ENCODE measurements at regions not wholly inside any gene's neighbourhood (a gene's known extent, or its start where the extent isn't known, plus 50 kb on each side); places are given as distances from the start of the nearest gene placed in this dataset.

DNA sequence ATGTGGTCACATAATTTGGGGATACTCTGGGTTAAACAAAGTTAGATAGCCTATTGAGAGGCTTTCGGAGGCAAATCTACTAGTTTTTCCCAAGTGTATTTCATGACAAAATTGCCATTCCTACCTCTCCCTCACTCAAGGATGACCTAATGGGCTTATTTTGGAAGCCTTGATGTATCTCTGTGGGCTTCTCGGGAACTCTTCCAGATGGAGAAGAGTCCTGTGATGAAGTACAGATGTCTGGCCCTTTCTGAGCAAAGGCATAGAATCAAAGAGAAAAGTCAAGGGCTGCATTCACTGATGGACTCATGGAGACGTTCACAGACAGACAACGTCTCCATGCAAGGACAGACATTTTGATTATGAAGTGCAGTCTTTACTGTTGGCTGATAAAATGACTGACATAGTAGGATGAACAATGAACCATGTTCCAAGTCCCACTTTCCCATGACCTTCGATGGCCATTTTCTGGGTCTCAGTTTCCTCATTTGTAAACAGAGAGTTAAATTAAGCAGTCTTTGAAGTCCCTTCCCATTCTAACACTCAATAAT, 347.2 kb upstream of the CD180 start:
- no peak overlapping the region for H3K4me3 ChIP-seq (ENCODE audit: low read length)
- no peak for DNase-seq (ENCODE audit: low read depth)
- TF ChIP-seq, protein P1, sequence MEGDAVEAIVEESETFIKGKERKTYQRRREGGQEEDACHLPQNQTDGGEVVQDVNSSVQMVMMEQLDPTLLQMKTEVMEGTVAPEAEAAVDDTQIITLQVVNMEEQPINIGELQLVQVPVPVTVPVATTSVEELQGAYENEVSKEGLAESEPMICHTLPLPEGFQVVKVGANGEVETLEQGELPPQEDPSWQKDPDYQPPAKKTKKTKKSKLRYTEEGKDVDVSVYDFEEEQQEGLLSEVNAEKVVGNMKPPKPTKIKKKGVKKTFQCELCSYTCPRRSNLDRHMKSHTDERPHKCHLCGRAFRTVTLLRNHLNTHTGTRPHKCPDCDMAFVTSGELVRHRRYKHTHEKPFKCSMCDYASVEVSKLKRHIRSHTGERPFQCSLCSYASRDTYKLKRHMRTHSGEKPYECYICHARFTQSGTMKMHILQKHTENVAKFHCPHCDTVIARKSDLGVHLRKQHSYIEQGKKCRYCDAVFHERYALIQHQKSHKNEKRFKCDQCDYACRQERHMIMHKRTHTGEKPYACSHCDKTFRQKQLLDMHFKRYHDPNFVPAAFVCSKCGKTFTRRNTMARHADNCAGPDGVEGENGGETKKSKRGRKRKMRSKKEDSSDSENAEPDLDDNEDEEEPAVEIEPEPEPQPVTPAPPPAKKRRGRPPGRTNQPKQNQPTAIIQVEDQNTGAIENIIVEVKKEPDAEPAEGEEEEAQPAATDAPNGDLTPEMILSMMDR (IDR thresholded peaks at IDR 0.05; ENCODE audit: insufficient read depth, low read depth, low read length, missing control alignments), result no peak

DNA sequence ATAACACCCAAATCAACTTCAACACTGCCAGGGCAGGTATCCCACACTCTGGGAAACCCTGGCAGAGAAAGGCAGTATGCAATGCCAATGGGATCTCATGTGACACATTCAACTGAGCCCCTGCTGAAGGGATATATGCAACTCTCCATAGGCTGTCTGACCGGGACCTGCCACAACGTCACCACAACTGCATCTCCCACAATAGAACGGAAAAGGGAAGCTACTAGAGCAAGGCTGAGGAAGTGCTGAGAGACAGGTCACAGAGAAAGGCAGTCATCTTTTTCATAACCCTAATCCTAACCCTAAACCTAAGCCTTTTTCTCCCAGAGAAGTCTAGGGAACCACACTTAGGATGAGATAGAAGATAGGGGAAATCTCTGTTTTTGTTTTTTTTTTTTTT, 345.9 kb upstream of the CD180 start:
- TF ChIP-seq, protein P1 (IDR thresholded peaks at IDR 0.05; ENCODE audit: insufficient read depth, low read depth, low read length, missing control alignments), result no peak
- DNase-seq (ENCODE audit: low read depth), result no peak
- H3K4me3 ChIP-seq (ENCODE audit: low read length), result no peak overlapping the region

DNA sequence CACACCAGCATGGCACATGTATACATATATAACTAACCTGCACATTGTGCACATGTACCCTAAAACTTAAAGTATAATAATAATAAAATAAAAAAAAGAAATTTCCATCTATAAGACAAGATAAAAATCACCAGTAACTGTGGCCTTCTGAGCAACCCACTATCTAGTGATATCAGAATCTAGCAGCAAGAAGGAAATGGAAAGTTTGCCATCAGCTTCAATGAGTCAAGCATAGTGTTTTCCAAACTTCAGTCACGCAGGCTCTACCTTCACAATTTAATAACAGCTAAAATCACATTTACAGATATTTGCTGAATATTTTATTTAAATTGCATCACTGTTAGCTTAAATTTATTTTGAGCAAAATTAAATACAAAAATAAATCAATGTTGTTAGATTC, 345.3 kb upstream of the CD180 start:
- no peak overlapping the region for H3K4me3 ChIP-seq (ENCODE audit: low read length)
- no peak for DNase-seq (ENCODE audit: low read depth)
- TF ChIP-seq, protein P1 (IDR thresholded peaks at IDR 0.05; ENCODE audit: insufficient read depth, low read depth, low read length, missing control alignments), result no peak

DNA sequence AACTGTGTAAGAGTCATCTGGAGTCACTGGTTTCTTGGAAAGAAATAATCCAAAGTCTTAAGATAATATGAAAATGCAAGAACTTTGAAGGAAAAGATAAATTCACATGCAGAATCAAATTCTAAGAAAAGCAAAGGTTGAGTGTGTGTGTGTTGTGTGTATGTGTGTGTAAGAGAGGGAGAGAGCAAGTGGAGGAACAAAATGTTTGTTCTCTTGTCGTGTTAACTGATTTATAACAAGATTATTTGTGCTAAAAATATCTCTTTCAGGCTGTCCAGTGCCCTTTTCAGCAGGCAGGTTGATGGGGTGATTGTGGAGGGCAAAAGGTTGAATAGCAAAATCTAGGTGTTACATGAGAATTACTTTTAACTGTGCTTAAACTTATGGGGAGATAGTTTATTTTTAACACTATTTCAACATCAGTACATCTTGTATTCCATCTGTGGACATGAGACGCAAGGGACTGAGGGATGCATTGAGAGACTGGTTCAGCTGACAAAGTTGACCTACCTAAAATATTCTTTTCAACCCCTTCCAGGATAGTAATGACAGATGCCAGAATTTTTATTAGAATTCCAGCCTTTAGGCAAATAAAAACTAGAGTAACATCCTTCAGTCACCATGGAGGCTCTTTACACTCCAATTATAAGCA, 342.4 kb upstream of the CD180 start:
- DNase-seq (ENCODE audit: low read depth), result no peak
- no peak overlapping the region for H3K4me3 ChIP-seq (ENCODE audit: low read length)
- TF ChIP-seq, protein P1 (IDR thresholded peaks at IDR 0.05; ENCODE audit: insufficient read depth, low read depth, low read length, missing control alignments), result no peak

DNA sequence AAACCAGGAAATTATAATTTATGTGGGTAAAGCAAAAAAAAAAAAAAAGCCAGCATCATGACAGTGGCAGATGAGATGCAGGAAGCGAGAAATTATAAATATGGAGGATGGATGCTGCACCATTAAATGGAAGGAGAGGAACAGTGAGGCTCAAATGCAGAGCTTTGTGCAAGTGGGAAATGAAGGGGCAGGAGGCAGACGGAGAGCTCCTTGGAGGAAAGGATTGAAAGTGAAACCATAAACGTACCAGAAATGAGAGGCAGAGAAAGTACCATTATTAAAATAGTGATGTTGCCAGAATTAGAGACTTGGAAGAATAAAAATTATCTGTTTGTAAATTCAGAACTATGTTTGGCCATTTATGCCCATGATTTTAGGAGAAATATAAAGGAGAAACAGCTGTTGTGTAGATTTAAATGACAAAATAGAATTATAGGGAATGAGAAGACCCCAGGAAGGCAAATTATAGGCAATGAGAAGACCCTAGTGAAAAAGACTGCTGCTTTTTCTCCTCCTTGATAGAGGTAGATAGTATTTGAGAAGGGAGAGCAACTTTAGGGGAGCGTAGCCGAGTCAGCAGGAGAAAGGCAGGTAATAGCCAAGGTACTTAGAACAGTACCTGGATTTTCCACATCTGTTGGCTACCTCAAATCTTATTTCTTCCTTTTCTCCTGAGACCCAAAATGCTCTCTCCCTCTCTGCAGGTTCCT, 341.0 kb upstream of the CD180 start:
- TF ChIP-seq, protein P1 (IDR thresholded peaks at IDR 0.05; ENCODE audit: insufficient read depth, low read depth, low read length, missing control alignments), result no peak
- no peak for DNase-seq (ENCODE audit: low read depth)
- no peak overlapping the region for H3K4me3 ChIP-seq (ENCODE audit: low read length)

- H3K4me3 ChIP-seq (ENCODE audit: low read length), result no peak overlapping the region
- DNase-seq (ENCODE audit: low read depth), result no peak
- TF ChIP-seq, protein P1 (IDR thresholded peaks at IDR 0.05; ENCODE audit: insufficient read depth, low read depth, low read length, missing control alignments), result no peak
Observed at GRCh38 chr5:67536866-67537265, 340.3 kb upstream of the CD180 start.
